HG03103 (cell line): ENCODE measurements at regions not wholly inside any gene's neighbourhood (a gene's known extent, or its start where the extent isn't known, plus 50 kb on each side); places are given as distances from the start of the nearest gene placed in this dataset.

Experiments used
- ATAC-seq: cut with Tn5 transposase; IDR thresholded peaks from one replicate; pipeline ENCODE4 v1.9.1; 2021; ENCODE audit warnings: low read depth; ENCODE audit not compliant: unreplicated experiment

DNA sequence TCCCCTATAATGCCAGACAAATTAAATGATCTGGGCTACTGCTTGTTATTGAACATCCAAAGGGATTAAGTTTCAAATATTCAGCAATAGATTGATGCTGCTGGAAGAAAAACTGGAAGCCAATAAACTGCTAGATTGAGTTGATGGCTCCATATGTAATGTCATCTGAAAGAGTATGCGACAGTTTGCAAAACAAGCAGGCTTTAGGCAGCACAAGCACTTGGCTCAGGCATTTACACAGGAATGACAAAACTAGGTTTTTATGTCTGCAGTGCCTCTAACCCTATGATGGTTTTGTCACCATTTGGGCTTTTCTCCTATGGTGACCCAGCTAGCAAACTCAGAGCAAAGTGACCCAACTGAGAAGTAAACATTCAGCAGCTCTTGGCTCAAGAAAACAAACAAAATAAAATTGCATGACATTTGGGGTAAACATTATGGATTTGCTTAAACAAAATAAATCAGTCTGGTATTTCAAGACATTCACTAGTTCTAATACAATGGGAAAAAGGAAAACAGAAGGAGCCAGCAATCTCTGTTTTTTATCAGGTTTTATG lies 978.5 kb downstream of the DTWD2 start:
- no peak for ATAC-seq

DNA sequence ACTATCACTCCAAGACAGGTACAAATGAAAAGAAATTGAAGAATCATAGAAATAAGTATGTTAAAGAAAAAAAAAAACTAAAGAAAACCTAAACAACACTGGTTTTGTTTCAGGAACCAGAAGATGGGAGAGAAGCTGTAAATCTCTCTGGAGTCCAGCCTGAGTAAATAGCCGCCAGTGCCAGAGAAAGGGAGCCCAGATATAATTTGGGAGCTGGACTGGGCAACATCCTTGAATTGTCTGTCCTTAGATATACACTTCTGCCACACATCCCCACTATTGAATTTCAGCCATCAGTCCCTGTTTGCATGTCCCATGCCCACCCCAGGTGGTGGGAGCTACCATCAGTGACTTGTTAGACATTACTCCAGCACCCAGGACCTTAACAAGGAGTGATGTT lies 979.6 kb downstream of the DTWD2 start:
- no peak for ATAC-seq

DNA sequence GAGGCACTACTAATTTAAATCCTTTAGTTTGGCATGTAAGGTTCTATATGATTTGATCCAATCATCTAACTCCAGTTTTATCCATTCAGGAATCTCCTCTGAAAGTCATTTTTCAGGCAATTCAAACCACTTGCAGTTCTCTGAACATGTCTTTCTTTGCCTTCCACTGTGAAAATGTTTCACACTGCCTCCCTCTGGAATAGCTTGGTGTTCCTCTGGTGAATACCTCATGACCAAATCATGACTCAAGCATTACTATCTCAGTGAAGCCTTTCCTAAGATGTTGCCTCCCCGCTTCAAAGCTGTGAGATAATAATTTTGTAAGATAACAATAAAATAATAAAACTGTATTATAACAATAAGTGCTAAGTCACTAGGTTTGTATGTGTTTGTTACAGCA lies 981.1 kb downstream of the DTWD2 start:
- no peak for ATAC-seq

DNA sequence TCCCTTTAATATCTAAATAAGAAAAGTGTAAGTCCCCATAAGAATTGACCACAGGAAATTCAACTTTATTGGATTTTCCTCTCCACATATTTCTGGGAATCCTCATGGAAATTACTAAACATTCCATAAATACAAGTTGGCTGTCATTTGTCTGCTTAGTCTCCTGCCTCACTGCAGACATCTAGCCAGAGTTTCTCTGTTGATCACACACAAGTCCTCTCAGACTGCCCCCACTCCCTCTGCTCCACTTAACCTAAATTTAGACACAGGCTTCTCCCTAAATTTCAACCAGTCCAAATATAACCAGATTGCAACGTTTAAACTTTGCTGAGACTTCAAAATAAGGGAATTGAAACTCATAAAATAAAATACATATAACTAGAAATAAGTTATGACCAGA lies 982.1 kb downstream of the DTWD2 start:
- no peak for ATAC-seq

DNA sequence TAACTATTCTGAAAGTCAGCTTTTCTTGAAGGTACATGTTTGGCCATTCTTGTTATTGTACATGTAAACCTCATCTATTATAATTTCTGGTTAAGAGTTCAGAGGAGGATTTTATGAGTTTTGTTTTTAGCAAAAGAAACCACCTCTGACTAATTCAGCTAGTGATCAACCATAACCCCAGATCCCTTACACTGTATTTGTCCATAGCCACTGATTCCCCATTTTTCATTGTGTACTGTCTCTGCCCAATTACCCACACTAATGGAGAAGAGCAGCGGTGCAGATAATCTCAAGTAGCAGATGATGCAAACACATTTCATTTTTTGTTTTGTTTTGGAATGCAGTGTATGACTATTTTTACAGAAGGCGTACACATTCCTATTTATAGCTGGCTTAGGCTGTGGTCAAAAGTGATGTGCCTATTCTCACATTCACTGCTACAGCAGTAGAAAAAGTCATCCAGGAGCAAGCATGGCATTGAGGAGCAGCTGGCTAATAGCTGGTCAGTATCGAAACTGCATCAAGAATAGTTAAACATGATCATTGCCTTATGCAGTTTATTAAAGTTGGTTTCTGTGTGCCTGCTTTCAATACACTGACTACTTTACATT lies 988.3 kb downstream of the DTWD2 start:
- peak; percentile 45 for ATAC-seq

DNA sequence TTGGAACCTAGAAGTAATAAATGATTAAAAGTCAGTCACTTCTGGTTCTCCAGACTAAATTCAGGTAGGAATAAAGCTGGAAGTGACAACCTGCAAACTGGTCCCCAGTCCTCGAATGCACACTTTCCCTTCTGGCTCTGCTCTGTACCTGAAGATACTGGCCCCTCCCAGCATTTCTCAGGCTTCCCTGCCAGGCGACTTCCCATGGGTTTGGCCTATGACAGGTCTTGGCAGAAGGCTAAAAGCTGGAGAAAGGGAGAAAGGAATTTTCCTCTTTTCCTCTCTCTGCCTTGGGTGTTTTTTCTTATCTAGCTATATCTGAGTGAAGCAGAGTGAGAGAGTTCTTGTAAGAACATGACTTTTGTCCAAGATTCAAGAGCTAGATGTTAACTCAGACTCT lies 1005.7 kb downstream of the DTWD2 start:
- ATAC-seq = no peak

DNA sequence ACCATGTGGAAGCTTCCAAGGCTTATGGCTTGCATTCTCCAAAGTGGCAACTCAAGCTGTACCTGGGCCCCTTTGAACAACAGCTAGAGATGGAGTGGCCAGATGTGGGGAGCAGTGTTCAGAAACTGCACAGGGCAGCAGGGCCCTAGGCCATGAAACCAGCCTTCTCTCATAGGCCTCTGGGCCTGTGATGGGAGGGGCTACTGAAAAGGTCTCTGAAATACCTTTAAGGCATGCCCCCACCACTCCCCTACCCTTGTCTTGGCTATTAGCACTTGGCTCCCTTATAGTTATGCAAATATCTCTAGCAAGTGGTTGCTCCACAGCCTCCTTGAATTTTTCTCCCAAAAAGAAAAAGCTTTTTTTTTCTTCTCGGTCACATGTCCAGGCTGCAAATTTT lies 1014.6 kb downstream of the DTWD2 start:
- no peak for ATAC-seq

DNA sequence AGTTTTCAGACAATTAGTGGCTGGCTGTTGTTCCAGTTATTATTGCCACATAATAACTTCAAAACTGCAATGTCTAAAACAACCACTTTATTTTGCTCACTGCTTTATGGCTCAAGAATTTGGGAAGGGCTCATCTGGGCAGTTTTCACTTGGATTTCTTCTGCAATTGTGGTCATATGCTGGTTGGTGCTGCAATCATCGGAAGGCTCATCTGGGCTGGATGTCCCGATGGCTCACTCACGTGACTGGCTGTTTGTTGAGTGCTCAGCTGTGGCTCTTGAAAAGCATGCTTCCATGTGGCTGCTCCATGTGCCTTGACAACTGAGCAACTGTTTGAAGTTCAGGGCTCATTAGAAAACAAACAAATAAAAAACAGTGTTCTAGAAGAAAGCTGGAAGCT lies 1032.5 kb downstream of the DTWD2 start:
- ATAC-seq = no peak

DNA sequence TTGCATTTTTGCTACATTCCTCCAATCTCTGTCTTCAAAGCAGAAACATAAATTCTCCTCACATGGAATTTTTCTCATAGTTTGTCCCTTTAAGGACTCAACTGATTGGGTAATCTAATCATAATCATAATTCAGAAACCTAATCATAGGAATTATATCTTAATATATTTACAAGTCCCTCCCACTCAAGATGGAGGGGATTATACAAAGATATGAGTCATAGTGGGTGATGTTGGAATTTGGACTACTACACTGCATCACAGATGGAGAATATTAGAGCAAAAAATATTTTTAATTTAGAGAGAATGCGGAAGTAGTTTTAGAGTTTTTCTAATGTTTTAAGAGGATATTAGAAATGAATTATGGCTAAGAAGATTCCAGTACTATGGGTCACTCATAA lies 1034.0 kb downstream of the DTWD2 start:
- ATAC-seq = no peak

DNA sequence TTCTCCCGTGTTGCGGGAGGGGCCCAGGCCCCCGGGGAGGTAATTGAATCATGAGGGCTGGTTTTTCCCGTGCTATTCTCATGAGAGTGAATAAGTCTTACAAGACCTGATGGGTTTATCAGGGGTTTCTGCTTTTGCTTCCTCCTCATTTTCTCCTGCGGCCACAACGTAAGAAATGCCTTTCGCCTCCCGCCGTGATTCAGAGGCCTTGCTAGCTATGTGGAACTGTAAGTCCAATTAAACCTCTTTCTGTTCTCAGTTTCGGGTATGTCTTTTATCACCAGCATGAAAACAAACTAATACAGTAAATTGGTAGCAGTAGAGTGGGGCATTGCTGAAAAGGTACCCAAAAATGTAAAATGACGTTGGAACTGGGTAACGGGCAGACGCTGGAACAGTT lies 1035.1 kb downstream of the DTWD2 start:
- ATAC-seq = no peak

DNA sequence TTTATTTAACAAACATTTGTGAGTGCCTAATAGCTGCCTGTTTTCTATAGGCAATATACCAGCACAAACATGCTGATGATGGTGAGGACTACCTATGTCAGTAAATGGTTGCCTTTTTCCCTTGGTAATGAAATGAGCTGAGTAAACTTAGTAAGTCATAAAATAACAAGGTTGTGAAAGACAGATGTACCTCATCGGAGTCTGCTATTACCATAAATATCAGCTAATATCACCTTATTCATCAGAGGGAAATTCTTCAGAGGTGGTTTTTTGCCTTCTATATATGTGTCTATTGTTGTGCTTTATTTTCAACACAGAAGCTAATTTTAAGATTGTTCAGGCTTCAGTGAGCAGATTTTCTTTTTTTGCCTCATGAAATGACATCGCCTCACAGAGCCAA lies 1040.5 kb downstream of the DTWD2 start:
- no peak for ATAC-seq

DNA sequence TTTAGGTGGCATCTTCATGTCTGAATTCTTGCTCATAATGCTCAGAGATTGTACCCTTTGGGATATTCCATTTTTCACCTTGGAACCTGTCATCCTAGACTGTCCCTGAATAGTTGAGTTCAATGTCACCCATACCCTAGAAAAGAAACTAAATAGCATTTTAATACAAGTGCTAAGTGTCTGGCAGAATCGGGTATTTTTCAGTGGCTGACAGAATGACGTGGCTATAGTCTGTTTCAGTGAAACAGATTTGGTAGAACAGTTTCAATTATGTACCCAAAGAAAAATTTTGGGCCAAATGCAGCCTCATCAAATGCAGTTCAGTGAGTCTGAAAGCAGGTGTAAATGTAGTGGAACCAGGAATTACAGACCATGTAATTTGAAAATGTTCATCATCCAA lies 1041.2 kb downstream of the DTWD2 start:
- no peak for ATAC-seq

DNA sequence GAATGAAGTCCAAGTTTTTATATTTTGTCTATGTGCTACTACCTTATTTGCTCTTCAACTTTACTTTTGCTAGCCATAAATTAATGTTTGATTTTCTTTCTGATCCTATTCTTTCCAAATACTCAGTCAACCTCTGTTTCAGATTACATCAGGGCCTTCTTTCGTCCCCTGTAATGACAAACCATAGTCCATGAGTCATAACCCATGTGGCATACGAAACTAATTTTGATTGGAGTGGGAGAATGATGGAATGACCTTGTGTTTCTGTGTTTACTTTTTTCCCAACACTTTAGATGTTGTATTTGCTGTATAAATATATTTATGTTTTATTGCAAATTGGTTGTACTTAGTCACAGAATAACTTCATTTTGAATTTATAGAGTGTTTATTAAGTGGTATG lies 1043.1 kb downstream of the DTWD2 start:
- ATAC-seq = no peak

DNA sequence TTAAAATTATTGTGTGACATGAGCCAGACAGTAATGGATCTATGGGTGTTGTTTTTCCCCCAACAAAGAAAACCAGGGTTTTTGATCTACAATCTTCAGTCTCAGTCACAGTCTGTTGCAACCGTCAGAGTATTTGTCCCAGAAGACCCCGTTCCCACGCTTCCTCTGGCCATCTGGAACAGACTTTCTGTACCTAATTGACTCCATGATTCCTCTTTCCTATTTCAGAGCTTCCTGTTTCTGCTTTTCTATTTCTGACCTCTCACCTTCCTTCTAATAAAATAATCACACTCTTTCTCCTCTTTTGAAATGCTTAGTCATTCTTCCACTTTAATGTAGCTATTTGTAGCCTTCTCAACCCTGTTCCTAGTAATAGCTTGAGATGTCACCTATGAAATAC lies 1044.8 kb downstream of the DTWD2 start:
- no peak for ATAC-seq

DNA sequence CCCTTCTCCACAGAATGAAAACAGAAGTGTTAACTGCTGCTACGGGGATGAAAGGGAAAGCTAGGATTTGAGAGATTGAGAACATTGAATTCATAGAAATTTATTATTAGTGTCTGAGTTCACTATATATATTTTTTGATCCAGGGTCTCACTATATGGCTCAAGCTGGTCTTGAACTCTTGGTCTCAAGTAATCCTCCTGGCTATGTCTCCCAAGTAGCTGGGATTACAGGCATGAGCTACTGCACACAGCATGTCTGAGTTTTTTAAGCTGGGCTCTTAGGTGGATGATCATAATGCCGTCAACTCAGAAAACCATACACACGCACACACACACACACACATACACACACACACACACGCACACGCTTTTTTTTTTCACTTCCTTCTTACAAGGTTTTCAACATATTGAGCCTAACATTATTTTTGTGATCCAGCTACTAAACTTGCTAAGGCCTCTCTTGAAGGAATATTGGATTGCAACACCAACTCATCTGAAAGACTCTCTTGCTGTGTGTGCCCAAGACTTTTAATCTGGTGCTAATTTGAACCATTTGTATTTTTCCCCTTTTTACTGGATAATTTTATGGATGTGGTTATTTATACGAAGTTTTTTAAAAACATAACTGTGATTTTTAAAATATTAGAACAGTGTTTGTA lies 1045.4 kb downstream of the DTWD2 start:
- ATAC-seq = no peak

DNA sequence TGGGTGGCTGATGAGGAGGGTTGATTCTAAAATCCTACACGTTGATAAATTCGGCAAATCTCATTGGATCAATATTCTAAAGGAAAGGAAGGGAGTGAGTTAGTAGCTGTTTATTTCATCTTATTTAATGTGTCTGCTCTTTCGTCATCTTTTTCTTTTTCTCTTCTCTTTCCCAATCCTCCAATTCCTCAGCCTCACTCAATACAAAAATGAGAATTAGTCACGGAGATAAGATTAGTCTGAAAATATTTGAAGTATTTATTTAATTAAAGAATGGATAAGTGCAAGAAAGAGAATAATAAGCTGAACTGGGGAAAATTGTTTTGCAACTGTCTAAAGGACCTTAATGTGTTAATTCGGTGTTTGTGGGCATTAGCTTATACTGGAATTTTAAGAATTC lies 1095.1 kb downstream of the DTWD2 start:
- ATAC-seq = no peak

DNA sequence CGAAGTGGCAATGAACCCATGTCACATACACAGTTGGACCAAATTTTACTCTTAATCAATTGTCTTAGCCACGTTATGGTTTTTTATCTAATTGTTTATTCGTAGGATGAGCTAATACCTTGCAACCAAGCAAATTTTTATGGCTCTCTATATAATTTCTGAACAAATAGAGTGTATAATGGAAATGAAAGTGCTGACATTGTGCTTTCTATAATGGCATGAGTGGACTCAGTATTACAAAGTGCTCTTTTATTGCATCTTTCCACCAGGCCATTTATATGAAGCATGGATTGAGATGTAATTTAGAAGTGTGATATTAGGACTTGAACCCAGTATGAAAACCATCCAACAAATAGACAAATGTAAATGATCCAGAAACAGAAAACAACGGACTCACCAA lies 1096.0 kb downstream of the DTWD2 start:
- no peak for ATAC-seq

DNA sequence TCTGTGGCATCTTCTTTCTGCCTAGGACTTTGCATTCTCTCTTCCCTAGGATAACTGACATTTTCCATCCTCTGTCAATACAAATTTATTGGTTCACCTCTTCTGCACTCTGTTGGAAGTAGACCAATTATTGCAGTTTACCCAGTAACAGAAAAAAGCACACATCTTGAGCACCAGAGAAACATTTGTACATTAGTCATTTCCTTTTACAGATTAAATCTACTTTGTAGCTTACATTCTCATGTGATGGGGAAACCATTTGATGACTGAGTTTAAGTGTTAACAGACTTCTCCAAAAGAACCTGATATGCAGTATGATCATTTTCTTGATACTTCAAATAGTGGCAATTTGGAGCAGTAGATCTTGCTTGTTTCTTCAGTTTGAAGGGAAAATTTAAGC lies 1098.8 kb downstream of the DTWD2 start:
- ATAC-seq = no peak

DNA sequence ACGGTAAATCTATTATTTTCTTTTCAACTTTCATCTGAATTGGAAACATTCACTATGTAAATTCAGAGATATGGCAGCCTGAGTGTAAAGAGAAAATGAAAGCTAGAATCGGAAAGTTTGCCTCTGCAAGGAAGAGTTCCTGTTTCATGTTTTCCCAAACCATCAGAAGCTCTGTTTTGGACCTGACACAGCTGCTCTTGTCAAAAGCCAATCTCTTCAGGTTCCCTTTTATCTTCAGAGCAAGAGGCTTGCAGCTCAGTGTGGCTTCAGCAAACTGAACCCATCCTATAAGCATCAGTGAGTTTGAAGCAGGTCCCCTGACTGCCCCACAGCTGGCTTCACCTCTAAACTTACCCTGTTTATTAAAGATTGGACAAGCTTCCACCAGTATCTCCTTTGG lies 1099.7 kb downstream of the DTWD2 start:
- ATAC-seq = peak; percentile 73

DNA sequence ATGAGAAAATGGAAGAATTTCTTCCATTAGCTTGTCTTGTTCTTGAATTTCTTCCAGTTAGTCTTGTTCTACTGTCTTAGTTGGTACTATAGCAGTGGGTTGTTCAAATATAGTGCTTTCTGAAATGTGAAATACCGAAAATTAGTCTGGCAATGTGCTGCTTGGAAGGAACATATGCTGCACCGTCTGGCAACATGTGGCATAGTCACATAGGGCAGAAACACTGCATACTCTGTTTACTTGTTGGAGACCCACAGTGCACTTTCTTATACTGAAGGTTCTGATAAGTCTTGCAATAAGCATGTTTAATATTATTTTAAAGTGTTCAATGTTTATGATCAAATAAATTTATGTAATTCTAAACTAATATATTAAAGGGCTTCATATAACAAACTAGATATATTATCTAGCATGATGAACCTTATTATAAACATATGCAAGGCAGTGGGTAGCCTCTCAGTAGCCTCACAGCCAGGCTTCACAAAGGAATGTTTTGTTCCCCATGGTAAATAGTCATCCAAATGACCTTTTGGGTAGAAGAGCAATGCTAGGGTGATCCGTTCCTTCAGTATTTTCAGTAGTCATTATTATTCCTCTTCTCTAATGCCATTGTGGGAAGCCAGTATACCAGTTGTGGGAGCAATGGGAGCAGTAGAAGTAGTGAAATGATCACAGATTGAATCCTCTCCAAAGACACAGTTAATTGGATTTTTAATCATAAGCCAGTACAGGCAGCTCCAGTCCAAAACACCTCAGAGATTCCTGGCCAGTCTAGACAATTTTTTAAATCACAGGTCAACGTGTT lies 1106.7 kb downstream of the DTWD2 start:
- ATAC-seq = no peak

DNA sequence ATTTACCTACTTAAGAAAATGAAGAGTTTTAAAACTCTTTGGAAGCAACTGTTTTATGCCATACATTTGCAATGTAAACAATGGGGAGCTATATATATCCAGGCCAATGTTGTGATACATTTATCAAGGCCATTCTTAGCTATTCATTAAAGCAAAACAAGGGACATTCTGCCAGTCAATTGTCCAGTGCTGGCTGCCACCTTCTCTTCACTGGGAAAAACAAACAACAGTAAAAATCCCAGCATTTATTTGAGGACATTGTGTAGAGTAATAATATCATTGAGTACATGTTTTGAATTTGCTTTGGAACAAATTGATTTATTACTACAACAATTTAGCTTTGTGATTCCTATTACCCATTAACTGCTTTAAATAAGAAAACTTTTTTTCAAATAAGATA lies 1107.4 kb downstream of the DTWD2 start:
- no peak for ATAC-seq

DNA sequence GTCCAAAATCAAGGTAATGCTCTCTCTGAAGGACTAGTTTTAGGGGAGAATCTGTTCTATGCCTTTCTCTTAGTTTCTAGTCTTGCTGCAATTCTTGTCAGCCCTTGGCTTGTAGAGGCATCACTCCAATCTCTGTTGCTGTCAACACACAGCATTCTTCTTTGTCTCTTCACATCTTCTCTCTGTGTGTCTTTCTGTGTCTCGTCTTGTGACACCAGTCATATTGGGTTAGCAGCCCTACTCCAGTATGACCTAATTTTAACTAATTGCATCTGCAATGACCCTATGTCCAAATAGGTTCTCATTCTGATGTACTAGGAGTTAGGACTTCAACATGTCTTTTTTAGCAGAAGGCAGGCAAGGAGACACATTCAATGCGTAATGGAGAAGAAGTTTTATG lies 1110.6 kb downstream of the DTWD2 start:
- no peak for ATAC-seq
